Fibroblast of skin of back (primary cell): ENCODE measurements at regions not wholly inside any gene's neighbourhood (a gene's known extent, or its start where the extent isn't known, plus 50 kb on each side); places are given as distances from the start of the nearest gene placed in this dataset.

Experiments used
- DNase-seq: peaks from one replicate; pipeline ENCODE4 v3.0.0-alpha.2; 2013

GRCh38 chr9:38284588-38285051 lies 107.9 kb upstream of the ALDH1B1 start:
- DNase-seq = no peak

- DNase-seq = no peak
Observed at GRCh38 chr9:38284039-38284575, 108.4 kb upstream of the ALDH1B1 start.

DNA sequence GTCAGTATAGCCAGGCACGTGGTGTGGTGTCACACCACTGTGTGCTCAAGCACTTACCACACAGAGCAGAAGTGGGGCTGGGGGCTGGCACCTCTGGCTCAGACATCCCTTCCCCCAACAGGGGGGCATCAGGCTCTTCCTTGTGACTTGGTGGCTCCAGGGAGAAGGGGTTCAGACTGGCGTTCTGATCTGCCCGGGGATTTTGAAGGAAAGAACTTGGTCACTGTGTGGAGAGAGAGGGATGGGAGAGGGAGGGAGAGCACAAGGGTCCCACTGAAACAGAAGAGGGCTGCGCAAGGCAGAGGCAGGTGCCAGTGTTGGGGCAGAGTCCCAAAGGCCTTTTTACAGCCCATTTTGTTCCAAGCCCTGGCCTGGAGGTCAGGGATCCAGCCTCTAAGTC lies 109.7 kb upstream of the ALDH1B1 start:
- DNase-seq = no peak

DNA sequence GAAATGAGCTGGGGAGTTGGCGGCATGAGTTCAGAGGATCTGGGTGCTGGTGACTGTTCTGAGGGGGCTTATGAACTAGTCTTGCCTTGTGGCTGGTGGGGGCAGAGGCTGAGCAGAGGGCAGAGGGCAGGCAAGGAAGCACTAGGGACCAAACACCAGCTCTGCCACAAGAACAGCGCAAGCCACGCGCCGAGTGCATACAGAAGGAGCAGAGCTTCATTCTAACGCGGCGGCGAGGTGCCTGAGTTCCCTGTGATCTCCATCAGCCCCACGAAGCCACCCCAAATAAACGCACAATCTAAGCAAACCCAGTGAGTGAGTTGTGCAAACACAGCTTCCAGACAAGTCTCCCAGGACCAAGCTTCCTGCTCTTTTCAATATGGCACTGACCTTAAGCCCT lies 110.6 kb upstream of the ALDH1B1 start:
- no peak for DNase-seq

GRCh38 chr9:38281196-38281595 lies 111.3 kb upstream of the ALDH1B1 start:
- no peak for DNase-seq

DNA sequence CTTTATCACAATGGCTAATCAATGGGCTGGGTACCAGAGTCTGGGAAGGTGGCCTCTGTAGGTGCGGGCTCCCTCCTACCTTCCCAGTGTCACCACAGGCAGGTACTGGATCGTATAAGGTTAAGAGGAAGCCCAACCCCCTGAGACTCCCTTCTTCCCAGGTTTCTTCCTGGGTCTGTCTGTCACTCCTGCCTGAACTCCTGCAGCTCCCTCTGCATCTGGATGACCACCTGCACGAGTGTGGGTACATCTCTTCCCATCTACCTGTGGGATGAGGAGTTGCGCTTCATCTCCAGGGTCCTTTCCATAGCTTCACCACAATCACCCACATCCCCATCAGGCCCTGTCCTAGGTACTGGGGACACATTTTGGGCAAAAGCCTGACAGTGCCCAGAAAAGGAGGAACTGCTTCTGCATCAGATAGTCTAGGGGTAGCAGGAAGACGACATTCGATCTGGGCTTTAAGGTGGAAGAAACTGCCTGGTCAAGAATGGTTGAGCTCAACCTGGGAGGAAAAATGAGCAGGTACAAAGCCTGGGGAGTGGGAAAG lies 112.2 kb upstream of the ALDH1B1 start:
- DNase-seq = no peak

DNA sequence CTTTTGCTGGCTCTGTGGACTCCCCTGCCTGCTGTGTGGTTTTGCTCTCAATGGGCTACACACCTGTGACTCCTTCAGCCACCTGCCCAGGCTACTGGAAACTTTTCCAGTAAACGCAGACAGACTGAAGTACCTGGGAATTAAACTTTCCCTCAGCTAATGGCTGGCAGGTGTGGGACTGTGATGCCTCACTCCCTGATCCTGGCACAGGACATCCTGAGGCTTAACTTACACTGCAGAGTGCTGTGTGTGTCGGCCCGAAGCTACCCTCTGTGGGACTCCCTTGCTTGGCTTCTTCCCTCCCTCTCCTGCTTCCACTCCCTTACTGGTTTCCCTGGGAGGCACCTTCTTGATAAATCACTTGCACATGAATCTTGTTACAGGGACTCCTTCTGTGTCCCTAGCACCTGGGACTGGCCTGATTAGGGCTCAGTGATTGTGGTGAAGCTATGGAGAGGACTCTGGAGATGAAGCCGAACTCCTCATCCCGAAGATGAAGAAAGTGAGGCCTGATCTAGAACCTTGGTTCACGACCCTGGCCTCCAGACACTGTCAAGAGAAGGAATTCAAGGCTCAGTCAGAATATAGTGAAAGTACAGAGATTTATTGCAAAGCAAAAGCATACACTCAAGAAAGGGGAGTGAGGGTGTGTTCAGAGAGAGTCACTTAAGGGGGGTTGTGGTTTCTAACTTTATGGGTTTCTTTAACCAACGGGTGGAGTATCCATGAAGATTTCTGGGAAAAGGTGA lies 113.4 kb upstream of the ALDH1B1 start:
- DNase-seq = no peak

GRCh38 chr9:38278457-38278856 lies 114.0 kb upstream of the ALDH1B1 start:
- DNase-seq = no peak

DNA sequence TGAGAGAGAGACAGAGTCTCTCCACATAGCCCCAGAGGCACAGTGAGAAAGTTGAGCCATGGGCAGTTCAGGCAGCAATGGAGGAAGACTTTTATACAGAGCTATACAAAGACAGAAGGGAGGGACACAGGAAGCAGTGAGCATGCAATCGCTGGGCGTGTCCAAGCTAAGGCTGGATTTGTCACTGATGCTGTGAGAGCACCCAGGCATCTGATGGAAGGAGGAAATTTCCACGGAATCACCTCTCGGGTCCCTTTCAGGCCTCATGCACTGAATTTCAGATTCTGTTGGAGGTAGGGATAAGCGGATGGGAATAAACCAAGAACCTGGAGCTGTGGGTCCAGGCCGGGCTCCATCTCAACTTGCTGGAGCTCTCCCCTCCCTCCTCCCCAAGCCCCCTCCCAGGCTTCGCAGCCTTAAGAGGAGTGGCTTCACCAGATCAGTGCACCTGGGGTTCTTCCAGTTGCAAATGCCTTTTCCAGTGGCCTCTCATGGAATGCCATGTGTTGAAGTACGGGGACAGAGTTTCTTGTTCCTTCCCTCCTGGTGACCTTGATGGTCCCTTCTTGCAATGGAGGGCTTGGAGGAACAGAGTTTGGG lies 114.8 kb upstream of the ALDH1B1 start:
- DNase-seq = peak; percentile 2

- DNase-seq = no peak
Observed at GRCh38 chr9:38276771-38277439, 115.6 kb upstream of the ALDH1B1 start.

DNA sequence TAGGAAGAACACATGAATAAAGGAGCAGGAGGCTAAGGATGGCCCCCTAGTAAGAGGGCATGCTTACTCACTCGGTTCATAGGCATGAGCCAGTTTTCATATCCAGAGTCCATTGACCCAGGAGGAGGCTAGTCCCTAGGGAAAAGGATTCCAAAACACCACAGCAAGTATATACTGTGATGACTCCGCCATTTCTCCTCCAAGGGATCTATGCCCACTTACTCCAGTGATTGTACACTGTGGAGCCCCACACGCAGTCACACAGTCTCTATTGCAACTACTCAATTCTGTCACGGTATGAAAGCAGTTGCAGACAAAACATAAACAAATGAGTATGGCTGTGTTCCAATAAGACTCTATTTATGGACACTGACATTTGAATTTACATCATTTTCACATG lies 117.7 kb upstream of the ALDH1B1 start:
- peak; percentile 64 for DNase-seq

- no peak for DNase-seq
Observed at GRCh38 chr9:38272710-38273109, 119.8 kb upstream of the ALDH1B1 start.

DNA sequence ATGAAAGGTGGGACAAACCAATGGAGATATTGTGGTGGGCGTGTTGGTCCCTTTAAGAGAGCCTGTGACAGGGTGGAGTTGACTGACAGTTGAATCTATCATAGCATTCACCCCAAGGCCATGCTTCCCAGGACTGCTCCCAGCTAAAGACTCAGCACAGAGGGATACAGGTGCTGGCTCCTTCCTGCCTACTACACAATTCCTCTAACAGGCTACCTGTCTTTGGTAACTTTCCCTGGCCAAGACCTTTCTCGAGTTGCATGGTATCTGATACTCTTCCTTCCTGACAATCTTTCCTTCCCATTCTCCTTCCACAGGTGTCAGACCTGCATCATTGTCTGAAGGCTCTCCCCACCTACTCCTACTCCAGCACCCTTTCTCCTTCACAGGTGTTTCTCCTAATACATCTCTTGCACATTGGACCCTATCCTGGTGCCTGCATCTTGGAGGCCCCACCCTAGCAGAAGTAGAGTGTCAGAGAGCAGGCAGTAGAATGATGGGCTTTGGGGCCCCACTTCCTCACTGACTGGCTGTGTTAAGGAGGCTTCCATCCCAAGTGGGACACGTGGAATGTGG lies 120.7 kb upstream of the ALDH1B1 start:
- no peak for DNase-seq

- DNase-seq = no peak
Observed at GRCh38 chr9:38269775-38270174, 122.7 kb upstream of the ALDH1B1 start.

DNA sequence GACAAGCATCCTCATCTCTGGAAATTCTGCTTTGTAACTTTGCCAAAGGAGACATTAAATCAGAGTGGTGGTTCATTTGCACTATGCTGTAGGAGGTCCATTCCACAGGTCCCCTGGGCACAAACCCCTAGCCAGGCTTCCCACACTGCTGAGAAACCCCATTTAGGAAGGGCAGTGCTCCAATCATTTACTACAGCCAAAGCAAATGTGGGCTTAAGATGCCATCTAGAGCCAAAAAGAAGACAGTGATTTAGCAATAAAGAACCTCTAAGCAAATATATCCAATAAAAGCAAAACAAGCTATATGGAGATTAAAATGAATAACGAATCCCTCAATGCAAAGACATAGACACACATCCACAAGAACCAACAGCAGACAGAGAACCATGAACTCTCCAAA lies 129.0 kb upstream of the ALDH1B1 start:
- peak; percentile 36 for DNase-seq

- DNase-seq = no peak
Observed at GRCh38 chr9:38259519-38260218, 132.8 kb upstream of the ALDH1B1 start.

GRCh38 chr9:38259056-38259455 lies 133.4 kb upstream of the ALDH1B1 start:
- no peak for DNase-seq

DNA sequence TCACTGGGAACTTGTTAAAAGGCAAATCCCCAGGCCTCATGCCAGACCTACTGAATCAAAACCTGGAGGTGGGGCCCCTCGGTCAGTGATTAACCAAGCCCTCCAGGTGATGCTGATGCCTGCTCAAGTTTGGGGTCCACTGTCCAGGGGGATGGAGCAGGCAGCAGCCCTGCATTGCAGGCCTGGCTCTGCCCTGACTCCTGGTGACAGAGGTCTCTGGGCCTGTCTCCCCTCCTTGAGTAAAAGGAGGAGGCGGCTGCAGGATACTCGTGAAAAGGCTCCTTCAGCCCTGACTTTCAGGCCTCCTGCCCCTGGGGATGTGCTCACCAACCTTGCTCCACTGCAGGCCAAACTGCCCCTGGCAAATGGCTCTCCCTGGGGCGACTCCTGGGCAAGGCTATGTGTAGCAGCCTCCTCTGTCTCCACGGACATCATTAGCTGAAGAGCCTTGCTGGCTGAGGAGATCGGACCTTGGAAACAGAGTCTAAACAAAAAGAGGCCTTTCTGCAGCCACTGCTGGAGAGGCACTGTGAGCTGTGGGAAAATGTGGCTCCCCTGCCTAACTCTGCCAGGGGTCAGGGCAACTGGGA lies 134.8 kb upstream of the ALDH1B1 start:
- no peak for DNase-seq

DNA sequence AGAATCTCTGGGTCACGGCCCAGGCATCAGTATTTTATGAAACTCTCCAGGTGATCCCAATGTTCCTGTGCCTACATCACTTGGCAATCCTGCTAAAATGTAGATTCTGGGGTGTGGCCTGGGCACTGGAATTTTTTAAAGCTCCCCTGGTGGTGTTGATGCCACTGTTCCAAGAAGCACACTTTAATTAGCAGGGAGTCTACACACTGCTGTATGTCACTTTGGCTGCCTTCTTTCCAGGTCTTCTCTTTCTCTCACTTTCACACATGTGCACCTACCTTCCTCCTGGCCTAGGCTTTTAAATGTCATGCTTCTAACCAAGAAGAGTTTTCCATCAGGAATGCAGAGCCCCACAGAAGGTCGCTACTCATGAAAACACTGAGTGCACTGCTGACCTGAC lies 136.0 kb upstream of the ALDH1B1 start:
- DNase-seq = no peak

DNA sequence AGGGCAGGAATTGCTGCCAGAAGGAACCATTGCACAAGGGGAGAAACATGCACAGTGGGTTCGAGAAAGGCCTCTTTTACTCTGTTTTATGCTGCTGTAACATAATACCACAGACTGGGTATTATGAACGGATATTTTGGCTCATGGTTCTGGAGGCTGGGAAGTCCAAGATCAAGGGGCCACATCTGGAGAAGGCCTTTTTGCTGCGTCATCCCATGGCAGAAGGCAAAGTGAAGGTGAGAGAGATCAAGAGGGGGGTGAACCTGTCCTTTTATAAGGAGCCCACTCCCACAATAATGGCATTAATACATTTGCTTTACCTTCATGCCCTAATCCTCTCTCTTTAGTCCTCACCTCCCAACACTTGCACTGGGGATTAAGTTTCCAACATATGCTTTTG lies 136.9 kb upstream of the ALDH1B1 start:
- DNase-seq = no peak

DNA sequence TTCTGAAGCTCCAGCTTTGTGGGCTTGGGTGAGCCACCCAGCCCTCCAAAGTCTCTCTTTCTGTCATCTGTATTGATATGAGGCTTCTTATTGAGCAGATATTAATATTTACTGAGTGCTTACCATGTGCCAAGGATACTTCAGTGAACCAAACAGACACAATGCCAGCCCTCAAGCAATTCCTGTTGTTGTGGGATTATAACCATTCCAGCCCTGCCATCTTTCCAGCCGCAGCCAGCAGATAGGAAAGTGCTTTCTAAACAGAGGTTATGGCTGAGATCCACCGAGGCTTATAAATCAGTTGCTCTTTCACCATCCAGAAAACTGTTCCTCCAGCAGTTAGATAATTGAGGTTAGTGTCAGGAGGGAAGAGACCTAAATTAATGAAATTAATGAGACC lies 137.7 kb upstream of the ALDH1B1 start:
- DNase-seq = no peak

DNA sequence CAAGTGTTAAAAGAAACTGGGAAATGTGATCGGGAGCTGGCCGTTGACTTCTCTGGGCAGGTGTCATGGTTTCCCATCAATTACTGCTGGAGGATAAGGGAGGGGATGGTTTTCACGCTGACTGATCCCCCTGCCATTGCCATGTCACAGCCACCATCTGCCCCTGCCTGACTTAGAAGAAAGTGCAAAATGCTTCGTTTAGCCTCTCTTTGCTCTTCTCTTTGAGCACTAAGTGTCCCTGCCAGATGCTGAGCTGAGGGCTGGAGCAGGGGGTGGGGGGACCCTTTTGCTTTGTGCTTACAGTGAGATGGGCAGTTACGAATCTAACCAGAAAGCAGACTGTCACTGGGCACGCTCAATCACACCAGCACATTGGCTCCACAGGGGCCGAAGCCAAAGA lies 138.4 kb upstream of the ALDH1B1 start:
- DNase-seq = no peak
